Posterior cingulate gyrus (tissue), 11 donors: ENCODE measurements at regions not wholly inside any gene's neighbourhood (a gene's known extent, or its start where the extent isn't known, plus 50 kb on each side); places are given as distances from the start of the nearest gene placed in this dataset.

Experiments used
- DNase-seq, 10 donors: peaks; one replicate each; pipeline versions ENCODE4 v3.0.0 to v3.0.0-alpha.2; 2020 to 2021; ENCODE audit warnings: mixed read lengths in 3 of 10
- intact Hi-C: fragments of 100-400 bp; cut with DNase I; formaldehyde crosslinking; loops from one replicate; pipeline ENCODE4 v1.15.1; 2023

DNA sequence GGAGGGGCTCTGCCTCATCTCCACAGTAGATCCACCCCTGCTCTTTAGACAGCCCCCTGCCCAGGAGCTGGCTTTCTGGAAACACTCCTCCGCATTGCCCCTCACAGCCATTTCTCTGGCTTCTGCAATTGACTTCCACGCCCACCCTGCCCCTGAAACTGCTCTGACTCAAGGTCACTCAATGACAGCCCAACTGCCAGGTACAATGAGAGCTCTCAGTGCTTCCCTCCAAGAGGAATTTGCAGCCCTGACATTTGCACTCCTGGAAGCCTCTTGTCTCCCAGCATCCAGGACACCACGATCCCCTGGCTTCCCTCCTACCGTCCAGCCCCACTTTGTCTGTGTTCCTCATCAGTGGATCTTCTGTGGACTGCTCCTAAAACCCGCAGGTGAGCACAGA, 421.5 kb downstream of the SOX9 start:
- intact Hi-C loops, result loop anchor here (5.0 kb wide), 1 partner anchor 1070 kb away; no protein-coding TSS in a partner anchor
- DNase-seq, result peak in 1 of 10 donors; percentile 58

- DNase-seq, result peak in 1 of 10 donors; percentile 4
- intact Hi-C loops, result no loop called here
These were observed 424.9 kb downstream of the SOX9 start for GRCh38 chr17:72545766-72546165.

DNA sequence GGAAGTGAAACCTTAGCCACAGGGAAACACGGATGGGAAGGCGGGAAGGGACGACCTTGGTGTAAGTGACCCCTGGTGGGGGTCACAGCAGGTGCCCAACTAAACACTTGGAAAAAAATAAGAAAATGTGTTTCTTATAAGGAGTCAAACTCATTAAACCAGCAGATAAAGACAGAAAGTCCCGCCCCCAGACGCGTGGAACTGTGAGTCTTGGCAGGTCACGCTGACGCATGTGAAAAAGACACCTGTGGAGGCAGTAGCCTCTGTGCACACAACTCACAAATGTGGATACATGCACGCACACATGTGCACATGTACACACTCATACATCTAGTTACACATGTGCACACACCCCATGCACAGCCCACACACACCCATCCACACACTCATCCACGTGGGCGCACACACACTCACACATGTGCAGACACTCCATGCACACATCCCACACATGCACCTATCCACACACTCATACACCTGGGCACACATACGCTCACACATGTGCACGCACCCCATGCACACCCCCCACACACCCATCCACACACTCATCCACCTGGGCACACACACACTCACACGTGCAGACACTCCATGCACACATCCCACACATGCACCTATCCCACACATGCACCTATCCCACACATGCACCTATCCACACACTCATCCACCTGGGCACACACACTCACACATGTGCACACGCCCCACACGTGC, 432.4 kb downstream of the SOX9 start:
- no peak for DNase-seq
- intact Hi-C loops, result loop anchor here (10.0 kb wide), 1 partner anchor 642 kb away; the partner anchor contains the start of gene COG1

GRCh38 chr17:72554508-72554907, 433.7 kb downstream of the SOX9 start:
- DNase-seq, result no peak
- intact Hi-C loops, result loop anchor here (10.0 kb wide), 1 partner anchor 640 kb away; the partner anchor contains the start of gene COG1

DNA sequence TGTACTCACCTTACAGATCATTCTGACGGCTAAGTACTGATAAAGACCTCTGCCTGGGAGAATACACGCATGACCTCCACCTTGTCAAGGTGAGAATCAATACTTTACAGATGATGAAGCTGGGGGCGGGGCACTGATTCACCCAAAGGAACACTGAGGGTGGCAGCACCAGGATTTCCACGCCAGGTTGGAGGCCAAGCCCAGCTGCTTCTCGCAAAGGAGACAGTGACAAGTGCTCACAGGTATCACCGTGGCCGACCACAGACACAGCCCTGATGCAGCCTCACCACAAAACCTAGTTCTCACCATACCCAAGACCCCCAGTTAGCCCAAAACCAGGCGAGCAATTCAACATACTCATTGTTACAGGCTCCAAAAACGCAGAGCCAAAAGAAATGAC, 434.2 kb downstream of the SOX9 start:
- no peak for DNase-seq
- intact Hi-C loops, result loop anchor here (10.0 kb wide), 1 partner anchor 640 kb away; the partner anchor contains the start of gene COG1

DNA sequence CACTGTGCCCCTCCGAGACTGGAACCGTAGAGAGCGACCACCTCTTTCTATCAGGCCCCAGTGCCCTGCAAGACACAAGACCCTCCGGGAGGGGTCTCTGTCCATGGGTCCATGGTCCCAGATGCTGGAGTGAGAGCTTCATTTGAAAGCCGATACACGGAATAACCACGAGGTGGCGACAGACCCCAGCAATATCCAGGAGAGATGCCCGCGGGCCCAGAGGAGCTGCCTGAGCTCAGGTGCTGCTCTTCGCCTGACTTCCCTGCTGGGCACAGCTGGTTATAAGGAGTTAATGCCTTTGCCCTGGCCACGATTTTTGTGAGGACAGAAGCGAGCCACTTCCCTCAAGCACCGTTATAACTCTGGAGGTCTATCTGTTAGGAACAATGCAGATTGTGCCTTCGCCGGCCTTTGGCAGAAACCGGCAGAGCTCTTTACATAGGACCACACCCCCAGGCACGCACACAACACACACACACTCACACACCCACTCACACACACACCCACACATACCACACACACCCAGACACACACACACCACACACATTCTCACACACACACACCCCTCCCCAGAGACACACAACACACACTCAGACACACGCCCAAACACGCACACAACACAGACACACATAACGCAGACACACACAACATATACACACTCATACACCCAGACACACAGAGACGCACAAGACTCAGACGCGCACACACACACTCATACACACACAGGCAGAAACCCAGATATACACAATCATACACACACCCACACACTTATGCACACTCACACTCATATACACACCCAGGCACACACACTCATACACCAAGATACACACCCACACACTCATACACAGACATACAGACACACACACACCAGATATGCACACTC, 436.4 kb downstream of the SOX9 start:
- peak; percentile 45 to 96 (median 73) for DNase-seq
- intact Hi-C loops, result loop anchor here (2.0 to 10.0 kb wide), 2 partner anchors 168 to 638 kb away; partner anchors contain the start of gene COG1

DNA sequence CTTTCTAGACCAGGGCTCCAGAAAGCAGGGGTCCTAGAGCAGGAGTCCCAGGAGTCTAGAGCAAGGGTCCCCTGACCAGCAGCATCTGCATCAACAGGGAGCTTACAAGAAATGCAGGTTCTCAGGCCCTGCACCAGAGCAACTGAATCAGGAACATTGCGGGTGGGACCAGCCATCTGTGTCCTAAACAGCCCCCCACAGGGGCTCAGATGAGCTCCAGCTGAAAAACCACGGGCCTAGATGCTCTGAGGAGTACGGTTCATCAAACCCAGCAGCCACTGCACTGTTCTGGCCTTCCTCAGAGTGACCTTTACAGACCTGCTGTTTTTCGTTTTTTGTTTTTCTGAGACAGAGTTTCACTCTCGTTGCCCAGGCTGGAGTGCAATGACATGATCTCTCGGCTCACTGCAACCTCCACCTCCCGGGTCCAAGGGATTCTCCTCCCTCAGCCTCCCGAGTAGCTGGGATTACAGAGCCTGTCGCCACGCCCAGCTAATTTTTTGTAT, 438.2 kb downstream of the SOX9 start:
- intact Hi-C loops, result loop anchor here (10.0 kb wide), 1 partner anchor 636 kb away; the partner anchor contains the start of gene COG1

GRCh38 chr17:72560303-72561247, 439.8 kb downstream of the SOX9 start:
- DNase-seq, result peak in 9 of 10 donors; percentile 48 to 92 (median 60)
- intact Hi-C loops, result loop anchor here (10.0 kb wide), 1 partner anchor 134 kb away; no protein-coding TSS in a partner anchor

More for the DNA sequence above, 438.2 kb downstream of the SOX9 start:
- peak in 2 of 10 donors; percentile 2 to 24 for DNase-seq

DNA sequence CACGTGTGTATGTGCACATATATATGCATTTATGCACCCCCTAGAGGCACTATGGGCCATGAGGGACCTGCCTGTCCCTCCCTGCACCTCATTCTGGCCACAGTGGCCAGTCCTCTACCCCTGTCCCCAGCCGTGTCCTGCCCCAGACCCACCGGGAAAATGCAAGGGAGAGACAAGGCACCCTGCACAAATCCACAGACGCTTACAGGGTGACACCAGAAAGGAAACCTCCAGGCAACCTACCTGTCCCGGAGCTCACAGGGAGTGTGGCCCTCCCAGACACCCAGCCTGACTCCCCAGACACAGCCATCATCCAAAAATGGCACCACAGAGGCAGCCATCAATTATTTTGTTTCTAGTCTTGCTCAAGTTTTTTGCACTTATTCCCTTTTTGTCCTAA, 440.4 kb downstream of the SOX9 start:
- intact Hi-C loops, result loop anchor here (10.0 kb wide), 1 partner anchor 134 kb away; no protein-coding TSS in a partner anchor

GRCh38 chr17:72561680-72562079, 440.9 kb downstream of the SOX9 start:
- peak in 2 of 10 donors; percentile 35 to 74 for DNase-seq
- intact Hi-C loops, result loop anchor here (10.0 kb wide), 1 partner anchor 133 kb away; no protein-coding TSS in a partner anchor

More for the DNA sequence above, 440.4 kb downstream of the SOX9 start:
- peak in 1 of 10 donors; percentile 55 for DNase-seq

GRCh38 chr17:72562615-72563188, 441.9 kb downstream of the SOX9 start:
- DNase-seq, result peak in 2 of 10 donors; percentile 32 to 49
- intact Hi-C loops, result loop anchor here (10.0 kb wide), 1 partner anchor 132 kb away; no protein-coding TSS in a partner anchor

- intact Hi-C loops, result loop anchor here (10.0 kb wide), 1 partner anchor 131 kb away; no protein-coding TSS in a partner anchor
- DNase-seq, result peak in 2 of 10 donors; percentile 24 to 38
These were observed 443.1 kb downstream of the SOX9 start for GRCh38 chr17:72563952-72564351.

- DNase-seq, result peak in 1 of 10 donors; percentile 4
- intact Hi-C loops, result loop anchor here (10.0 kb wide), 1 partner anchor 130 kb away; no protein-coding TSS in a partner anchor
These were observed 444.2 kb downstream of the SOX9 start for GRCh38 chr17:72565006-72565405.

GRCh38 chr17:72565758-72566157, 444.9 kb downstream of the SOX9 start:
- intact Hi-C loops, result loop anchor here (10.0 kb wide), 1 partner anchor 129 kb away; no protein-coding TSS in a partner anchor
- no peak for DNase-seq

DNA sequence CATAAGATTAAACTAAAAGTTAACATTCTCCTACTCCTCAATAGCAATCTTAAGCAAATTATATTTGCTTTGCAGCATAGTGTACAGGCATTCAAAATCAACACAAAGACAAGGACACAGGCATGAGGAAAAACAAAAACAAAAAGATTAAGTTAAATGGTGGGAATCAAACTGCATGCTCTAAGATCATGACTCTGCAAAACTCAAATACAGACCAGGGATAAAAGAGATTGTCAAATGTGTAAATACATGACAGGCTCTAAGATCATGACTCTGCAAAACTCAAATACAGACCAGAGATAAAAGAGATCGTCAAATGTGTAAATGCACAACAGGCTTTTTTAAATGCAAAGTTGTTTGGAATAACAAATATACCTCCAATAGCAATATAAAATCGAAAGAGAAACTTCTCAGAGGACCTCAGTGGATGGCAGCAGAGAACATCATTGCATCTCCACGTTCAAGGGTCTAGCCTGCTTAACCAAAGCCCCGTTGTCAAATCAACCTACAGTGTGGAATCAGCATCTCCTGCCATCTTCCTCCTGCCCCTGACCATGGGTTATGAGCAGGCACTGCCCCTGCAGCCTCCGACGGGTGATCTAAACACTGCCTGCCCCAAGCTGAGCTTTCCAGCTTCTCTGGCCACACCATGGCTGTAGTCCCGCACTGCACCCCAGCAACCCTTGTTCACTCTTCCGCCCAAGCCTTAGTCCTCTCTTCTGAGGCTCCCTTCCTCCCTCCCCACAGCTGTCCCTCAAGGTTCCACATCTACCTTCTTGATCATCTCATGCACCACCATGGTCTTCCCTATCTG, 446.1 kb downstream of the SOX9 start:
- DNase-seq, result peak in 1 of 10 donors; percentile 57
- intact Hi-C loops, result loop anchor here (10.0 kb wide), 1 partner anchor 128 kb away; no protein-coding TSS in a partner anchor

GRCh38 chr17:72567774-72568173, 447.0 kb downstream of the SOX9 start:
- intact Hi-C loops, result loop anchor here (10.0 kb wide), 1 partner anchor 127 kb away; no protein-coding TSS in a partner anchor
- DNase-seq, result peak in 1 of 10 donors; percentile 33

- intact Hi-C loops, result loop anchor here (10.0 kb wide), 1 partner anchor 125 kb away; no protein-coding TSS in a partner anchor
- DNase-seq, result peak in 2 of 10 donors; percentile 55 to 69
These were observed 448.5 kb downstream of the SOX9 start for GRCh38 chr17:72569148-72569946.
